22Rv1 (cell line): ENCODE measurements at regions not wholly inside any gene's neighbourhood (a gene's known extent, or its start where the extent isn't known, plus 50 kb on each side); places are given as distances from the start of the nearest gene placed in this dataset.

ENCODE experiments used
- H3K27ac ChIP-seq: fragments of 450-650 bp; 2 replicates; pipeline ENCODE4 v1.5.1; 2017
- CTCF ChIP-seq: fragments of 450-650 bp; IDR thresholded peaks from 2 replicates; pipeline ENCODE4 v1.5.1; 2017; ENCODE audit warnings: mild to moderate bottlenecking
- ZFX ChIP-seq: fragments of 450-650 bp; IDR thresholded peaks from 2 replicates; pipeline ENCODE4 v1.6.1; 2017; ENCODE audit warnings: antibody characterized with exemption, borderline replicate concordance

GRCh38 chr14:80146941-80147340 is 64.4 kb downstream of the DIO2 start:
- no peak overlapping the region for H3K27ac ChIP-seq
- no peak for TF ChIP-seq ZFX
- TF ChIP-seq CTCF: no peak

DNA sequence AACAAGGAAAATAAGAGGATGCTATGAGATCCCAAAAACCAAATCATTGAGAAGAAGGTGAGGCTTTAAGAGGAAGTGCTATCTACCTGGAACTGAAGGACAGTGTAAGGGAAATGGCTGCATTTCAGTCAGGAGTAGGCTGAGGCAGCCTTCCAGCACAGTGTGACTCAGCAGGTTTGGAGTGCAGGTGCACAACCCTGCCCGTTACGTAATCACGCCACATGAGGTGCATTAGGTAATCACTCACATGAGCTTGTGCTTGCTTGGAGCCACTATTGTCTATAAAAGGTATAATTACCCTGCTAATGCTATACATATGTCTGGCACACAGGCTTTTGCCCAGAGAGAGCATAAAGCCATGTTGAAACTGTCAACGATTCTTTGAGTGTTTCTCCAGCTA is 74.9 kb downstream of the DIO2 start:
- no peak for TF ChIP-seq ZFX
- no peak for TF ChIP-seq CTCF

GRCh38 chr14:80135305-80136088 is 75.8 kb downstream of the DIO2 start:
- no peak for TF ChIP-seq CTCF
- TF ChIP-seq ZFX: no peak
- H3K27ac ChIP-seq: no peak overlapping the region

More for the DNA sequence above, 74.9 kb downstream of the DIO2 start:
- no peak overlapping the region for H3K27ac ChIP-seq

GRCh38 chr14:80134321-80134720 is 77.0 kb downstream of the DIO2 start:
- no peak for TF ChIP-seq CTCF
- TF ChIP-seq ZFX: no peak
- H3K27ac ChIP-seq: no peak overlapping the region

DNA sequence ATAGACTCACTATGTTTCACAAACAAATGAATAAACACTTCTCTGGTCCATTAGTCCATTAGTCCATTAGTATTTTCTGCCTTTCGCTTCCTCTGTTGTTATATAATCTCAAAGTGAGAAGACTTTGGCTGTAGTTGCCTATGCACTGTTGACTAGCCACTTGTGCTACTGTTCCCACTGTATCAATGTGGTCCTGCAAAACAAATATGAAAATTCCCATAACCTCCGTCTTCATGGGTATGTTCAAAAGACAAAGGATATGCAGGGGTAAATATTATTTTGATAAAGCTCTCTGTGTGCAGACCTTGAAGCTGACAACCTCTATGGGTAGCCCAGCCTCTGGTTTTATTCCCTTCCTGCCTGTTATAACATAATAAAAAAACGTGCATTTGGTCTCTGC is 77.8 kb downstream of the DIO2 start:
- no peak for TF ChIP-seq CTCF
- TF ChIP-seq ZFX: no peak
- H3K27ac ChIP-seq: no peak overlapping the region

GRCh38 chr14:80127466-80127865 is 83.8 kb downstream of the DIO2 start:
- H3K27ac ChIP-seq: no peak overlapping the region
- TF ChIP-seq ZFX (no peak), CTCF (no peak)

DNA sequence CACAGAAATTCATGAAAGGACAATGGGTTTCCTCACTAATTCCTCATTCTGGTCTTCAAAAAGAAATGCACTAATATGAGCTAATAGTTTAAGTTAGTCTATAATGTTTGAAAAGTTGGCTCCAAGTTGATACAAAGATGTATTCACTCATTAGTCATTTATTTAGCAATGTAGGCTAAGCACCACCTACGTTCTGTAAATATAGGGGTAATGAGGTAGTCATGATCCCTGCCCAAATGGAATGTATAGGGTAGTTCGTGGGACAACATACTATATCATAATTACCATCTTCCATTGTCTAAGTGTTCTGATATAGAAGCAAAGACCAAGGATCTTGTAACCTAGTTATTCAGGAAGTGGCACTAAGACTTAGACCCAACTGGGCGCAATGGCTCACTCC is 86.5 kb downstream of the DIO2 start:
- TF ChIP-seq ZFX (no peak), CTCF (no peak)
- no peak overlapping the region for H3K27ac ChIP-seq
